ENCODE measurements at regions not wholly inside any gene's neighbourhood (a gene's known extent, or its start where the extent isn't known, plus 50 kb on each side); places are given as distances from the start of the nearest gene placed in this dataset.

DNA sequence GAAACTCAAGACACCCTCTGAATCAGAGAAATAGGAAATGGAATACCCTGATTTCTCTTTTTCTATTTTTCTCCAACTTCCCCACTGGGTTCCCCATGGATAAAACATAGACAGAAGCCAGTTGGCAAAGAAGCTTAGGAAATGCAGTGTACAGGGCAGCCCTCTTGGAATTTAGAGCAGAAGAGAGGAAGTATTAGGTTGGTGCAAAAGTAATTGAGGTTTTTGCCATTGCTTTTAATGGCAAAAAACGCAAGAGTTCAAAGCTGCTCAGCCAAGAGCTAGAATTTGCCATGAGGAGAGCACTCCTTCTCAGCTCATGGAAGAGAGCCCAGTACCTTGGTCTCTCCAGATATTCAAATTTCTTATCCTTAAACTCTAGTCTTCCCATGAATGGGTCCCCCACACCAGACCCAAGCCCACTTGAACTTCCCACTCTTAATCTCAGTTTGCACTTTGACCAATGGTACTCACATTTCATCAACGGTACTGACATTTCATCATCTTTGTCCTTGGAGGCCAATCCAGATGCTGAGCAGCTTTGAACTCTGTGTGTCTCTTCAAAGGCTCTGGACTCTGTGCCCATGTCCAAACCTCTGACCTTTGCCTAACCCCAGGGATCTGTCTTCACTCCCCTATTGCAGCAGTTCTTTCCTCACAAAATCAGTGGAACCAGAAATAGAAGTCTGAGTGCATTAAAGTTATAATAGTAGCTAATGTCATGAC, 73.2 kb upstream of the PPP1R3C start (continued):
- TF ChIP-seq IRF9 (tag; IDR thresholded peaks at IDR 0.05) (peak; percentile 54; the same call in 1 of the 2 replicates), CEBPG (CRISPR knock-in tag; IDR thresholded peaks at IDR 0.05) (peak; percentile 74), CEBPG (tag; conservative IDR thresholded peaks at IDR 0.05 in 1 of 2, IDR thresholded peaks at IDR 0.05 in 1 of 2) (peak; percentile 53 to 97; a peak in 3 of 4 replicates), MCM2 (IDR thresholded peaks at IDR 0.05; ENCODE audit: low read depth) (no peak), JUNB (CRISPR knock-in tag; conservative IDR thresholded peaks at IDR 0.05) (no peak), TEAD4 (IDR thresholded peaks at IDR 0.05; ENCODE audit: low read length) (no peak), TEAD4 (CRISPR knock-in tag; IDR thresholded peaks at IDR 0.05; ENCODE audit: borderline replicate concordance) (no peak), CSDE1 (IDR thresholded peaks at IDR 0.05) (no peak), PHTF2 (CRISPR knock-in tag; IDR thresholded peaks at IDR 0.05) (no peak)
- TF ChIP-seq, protein P1, sequence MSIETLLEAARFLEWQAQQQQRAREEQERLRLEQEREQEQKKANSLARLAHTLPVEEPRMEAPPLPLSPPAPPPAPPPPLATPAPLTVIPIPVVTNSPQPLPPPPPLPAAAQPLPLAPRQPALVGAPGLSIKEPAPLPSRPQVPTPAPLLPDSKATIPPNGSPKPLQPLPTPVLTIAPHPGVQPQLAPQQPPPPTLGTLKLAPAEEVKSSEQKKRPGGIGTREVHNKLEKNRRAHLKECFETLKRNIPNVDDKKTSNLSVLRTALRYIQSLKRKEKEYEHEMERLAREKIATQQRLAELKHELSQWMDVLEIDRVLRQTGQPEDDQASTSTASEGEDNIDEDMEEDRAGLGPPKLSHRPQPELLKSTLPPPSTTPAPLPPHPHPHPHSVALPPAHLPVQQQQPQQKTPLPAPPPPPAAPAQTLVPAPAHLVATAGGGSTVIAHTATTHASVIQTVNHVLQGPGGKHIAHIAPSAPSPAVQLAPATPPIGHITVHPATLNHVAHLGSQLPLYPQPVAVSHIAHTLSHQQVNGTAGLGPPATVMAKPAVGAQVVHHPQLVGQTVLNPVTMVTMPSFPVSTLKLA (conservative IDR thresholded peaks at IDR 0.05): no peak
